Mammary epithelial cell (primary cell): ENCODE measurements at regions not wholly inside any gene's neighbourhood (a gene's known extent, or its start where the extent isn't known, plus 50 kb on each side); places are given as distances from the start of the nearest gene placed in this dataset.

ENCODE experiments used
- EZH2 ChIP-seq: IDR thresholded peaks from 2 replicates; pipeline ENCODE4 v1.6.1; 2012; ENCODE audit warnings: low read length, inconsistent platforms, borderline replicate concordance
- TF ChIP-seq, protein P1 (sequence below), 2 donors: IDR thresholded peaks in 1 of 2; conservative IDR thresholded peaks in 1 of 2; 2 replicates each; pipeline ENCODE4 v1.5.1; 2011 to 2012; ENCODE audit warnings: inconsistent platforms in 2 of 2, low read length in 2 of 2, mild to moderate bottlenecking in 2 of 2, control low read depth in 1 of 2, low read depth in 1 of 2; ENCODE audit not compliant: insufficient read depth in 1 of 2; ENCODE audit errors: extremely low read depth in 1 of 2

DNA sequence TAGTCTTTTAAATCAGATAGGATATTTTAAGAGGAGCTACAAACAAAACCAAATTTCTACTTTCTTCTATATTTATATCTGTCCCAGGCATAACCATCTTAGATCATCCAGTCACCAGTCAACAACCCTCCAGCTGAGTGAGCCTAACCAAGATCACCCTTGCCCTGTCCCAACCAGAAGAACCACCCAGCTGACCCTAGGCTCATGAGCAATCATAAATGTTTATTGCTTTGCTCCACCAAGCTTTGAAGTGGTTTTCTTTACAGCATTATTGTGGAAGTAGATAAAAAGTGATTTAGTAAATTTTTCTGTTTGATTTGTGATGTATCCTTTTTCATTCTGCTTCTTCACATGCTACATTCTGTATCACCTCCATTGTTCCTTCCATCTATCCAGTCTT lies 167.2 kb upstream of the PIEZO2 start:
- TF ChIP-seq, protein P1, sequence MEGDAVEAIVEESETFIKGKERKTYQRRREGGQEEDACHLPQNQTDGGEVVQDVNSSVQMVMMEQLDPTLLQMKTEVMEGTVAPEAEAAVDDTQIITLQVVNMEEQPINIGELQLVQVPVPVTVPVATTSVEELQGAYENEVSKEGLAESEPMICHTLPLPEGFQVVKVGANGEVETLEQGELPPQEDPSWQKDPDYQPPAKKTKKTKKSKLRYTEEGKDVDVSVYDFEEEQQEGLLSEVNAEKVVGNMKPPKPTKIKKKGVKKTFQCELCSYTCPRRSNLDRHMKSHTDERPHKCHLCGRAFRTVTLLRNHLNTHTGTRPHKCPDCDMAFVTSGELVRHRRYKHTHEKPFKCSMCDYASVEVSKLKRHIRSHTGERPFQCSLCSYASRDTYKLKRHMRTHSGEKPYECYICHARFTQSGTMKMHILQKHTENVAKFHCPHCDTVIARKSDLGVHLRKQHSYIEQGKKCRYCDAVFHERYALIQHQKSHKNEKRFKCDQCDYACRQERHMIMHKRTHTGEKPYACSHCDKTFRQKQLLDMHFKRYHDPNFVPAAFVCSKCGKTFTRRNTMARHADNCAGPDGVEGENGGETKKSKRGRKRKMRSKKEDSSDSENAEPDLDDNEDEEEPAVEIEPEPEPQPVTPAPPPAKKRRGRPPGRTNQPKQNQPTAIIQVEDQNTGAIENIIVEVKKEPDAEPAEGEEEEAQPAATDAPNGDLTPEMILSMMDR (conservative IDR thresholded peaks at IDR 0.05 in 1 of 2, IDR thresholded peaks at IDR 0.05 in 1 of 2; ENCODE audit: extremely low read depth in 1 of 2, insufficient read depth in 1 of 2, low read depth in 1 of 2, low read length in 2 of 2), result no peak
- no peak for TF ChIP-seq EZH2
